ENCODE measurements at regions not wholly inside any gene's neighbourhood (a gene's known extent, or its start where the extent isn't known, plus 50 kb on each side); places are given as distances from the start of the nearest gene placed in this dataset.

DNA sequence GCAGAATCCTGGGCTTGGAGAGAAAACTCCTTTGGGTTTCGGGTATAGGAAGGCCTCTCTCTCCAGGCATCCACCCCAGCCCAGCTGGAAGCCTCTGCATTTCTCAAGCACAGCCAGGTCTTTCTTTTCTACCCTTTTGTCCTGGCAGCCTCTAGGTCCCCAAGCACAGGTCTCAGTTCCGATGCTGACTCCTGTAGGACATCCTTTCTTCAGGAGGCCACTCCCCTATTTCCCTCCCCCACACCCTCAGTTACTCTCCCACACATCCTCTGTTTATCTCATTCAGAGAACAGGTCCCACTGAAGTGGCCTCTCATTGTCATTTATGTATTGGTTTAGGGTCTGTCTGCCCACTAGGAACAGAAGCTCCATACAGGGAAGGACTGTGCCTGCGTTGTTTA lies 352.6 kb downstream of the VRK1 start:
- Mint-ChIP-seq H3K9me3 (ENCODE audit: unreplicated experiment) (no peaks in the 10 kb centered on the region), H3K27ac (ENCODE audit: unreplicated experiment) (no peak overlapping the region), H3K36me3 (ENCODE audit: unreplicated experiment) (no peaks in the 10 kb centered on the region), H3K4me3 (ENCODE audit: unreplicated experiment) (no peak overlapping the region), H3K4me1 (ENCODE audit: low read depth, unreplicated experiment) (no peaks in the 10 kb centered on the region), H3K27me3 (ENCODE audit: unreplicated experiment) (no peaks in the 10 kb centered on the region)
- TF ChIP-seq, protein P1, sequence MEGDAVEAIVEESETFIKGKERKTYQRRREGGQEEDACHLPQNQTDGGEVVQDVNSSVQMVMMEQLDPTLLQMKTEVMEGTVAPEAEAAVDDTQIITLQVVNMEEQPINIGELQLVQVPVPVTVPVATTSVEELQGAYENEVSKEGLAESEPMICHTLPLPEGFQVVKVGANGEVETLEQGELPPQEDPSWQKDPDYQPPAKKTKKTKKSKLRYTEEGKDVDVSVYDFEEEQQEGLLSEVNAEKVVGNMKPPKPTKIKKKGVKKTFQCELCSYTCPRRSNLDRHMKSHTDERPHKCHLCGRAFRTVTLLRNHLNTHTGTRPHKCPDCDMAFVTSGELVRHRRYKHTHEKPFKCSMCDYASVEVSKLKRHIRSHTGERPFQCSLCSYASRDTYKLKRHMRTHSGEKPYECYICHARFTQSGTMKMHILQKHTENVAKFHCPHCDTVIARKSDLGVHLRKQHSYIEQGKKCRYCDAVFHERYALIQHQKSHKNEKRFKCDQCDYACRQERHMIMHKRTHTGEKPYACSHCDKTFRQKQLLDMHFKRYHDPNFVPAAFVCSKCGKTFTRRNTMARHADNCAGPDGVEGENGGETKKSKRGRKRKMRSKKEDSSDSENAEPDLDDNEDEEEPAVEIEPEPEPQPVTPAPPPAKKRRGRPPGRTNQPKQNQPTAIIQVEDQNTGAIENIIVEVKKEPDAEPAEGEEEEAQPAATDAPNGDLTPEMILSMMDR (IDR thresholded peaks at IDR 0.05; ENCODE audit: partially characterized antibody, unreplicated experiment), result no peak
- no peak for DNase-seq

DNA sequence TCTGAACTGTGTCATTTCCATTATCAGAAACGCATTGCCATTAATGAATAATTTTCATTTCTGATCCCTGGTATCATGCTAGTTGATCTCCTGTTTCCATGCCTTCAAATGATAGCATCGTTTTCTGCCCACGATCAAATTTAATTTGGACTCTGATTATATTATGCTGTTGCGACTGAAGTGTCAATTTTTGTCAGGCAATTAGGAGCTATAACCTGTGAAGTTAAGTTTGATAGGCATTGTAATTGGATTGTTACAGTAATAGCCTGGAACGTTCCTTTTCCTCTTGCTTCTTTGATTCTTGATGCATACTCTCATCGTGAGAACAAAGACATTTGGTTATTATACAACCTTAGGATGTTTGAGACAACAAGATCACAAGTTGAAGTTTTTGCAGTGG lies 356.3 kb downstream of the VRK1 start:
- peaks cover 2% of the 10 kb centered on the region for H3K27me3 Mint-ChIP-seq (ENCODE audit: unreplicated experiment)
- no peak for DNase-seq
- H3K4me1 Mint-ChIP-seq (ENCODE audit: low read depth, unreplicated experiment), result no peaks in the 10 kb centered on the region
- TF ChIP-seq, protein P1 (IDR thresholded peaks at IDR 0.05; ENCODE audit: partially characterized antibody, unreplicated experiment), result no peak
- no peak overlapping the region for H3K4me3 Mint-ChIP-seq (ENCODE audit: unreplicated experiment)
- H3K27ac Mint-ChIP-seq (ENCODE audit: unreplicated experiment), result no peak overlapping the region
- no peaks in the 10 kb centered on the region for H3K9me3 Mint-ChIP-seq (ENCODE audit: unreplicated experiment)
- peaks cover 2% of the 10 kb centered on the region for H3K36me3 Mint-ChIP-seq (ENCODE audit: unreplicated experiment)

DNA sequence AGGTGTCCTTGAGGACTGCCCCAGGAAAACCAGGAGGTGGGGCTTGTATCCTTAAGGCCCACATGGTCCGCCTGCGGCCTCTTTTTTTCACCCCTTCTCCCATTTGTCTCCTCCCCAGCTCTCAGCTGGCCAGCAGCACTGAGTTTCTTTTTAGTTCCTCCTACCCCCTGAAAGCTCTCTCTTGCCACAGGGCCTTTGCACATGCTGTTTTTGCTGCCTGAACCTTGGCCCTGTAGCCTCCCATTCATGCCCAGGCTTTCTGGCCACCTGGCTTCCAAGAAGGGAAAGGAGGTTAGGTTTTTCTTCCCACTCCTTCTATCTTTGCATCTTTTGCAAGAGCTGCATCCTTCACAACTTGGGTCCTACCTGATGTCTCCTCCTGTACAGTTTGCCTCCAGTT lies 358.1 kb downstream of the VRK1 start:
- peaks cover 2% of the 10 kb centered on the region for H3K27me3 Mint-ChIP-seq (ENCODE audit: unreplicated experiment)
- H3K4me1 Mint-ChIP-seq (ENCODE audit: low read depth, unreplicated experiment), result no peaks in the 10 kb centered on the region
- H3K27ac Mint-ChIP-seq (ENCODE audit: unreplicated experiment), result no peak overlapping the region
- TF ChIP-seq, protein P1 (IDR thresholded peaks at IDR 0.05; ENCODE audit: partially characterized antibody, unreplicated experiment), result no peak
- peaks cover 5% of the 10 kb centered on the region for H3K9me3 Mint-ChIP-seq (ENCODE audit: unreplicated experiment)
- no peak for DNase-seq
- peaks cover 13% of the 10 kb centered on the region for H3K36me3 Mint-ChIP-seq (ENCODE audit: unreplicated experiment)
- H3K4me3 Mint-ChIP-seq (ENCODE audit: unreplicated experiment), result no peak overlapping the region

DNA sequence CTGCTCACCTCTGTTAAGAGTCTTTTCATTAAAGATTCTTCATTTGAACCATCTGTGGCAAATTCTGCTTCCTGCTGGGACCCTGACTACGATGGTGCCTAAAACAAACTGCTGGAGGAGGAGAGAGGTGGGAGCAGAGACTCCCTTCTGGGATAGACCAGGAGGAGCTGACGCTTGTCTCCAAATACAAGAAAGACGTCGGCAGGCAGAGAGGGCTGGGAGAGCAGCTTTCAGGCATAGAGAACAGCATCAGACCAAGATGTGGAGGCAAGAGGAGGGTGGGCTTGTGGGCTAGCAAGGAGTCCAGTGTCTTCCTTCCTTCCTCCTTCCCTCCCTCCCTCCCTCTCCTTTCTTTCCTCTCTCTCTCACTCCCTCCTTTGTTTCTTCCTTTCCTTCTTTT lies 358.6 kb downstream of the VRK1 start:
- H3K36me3 Mint-ChIP-seq (ENCODE audit: unreplicated experiment), result peaks cover 13% of the 10 kb centered on the region
- H3K4me1 Mint-ChIP-seq (ENCODE audit: low read depth, unreplicated experiment), result no peaks in the 10 kb centered on the region
- no peak overlapping the region for H3K4me3 Mint-ChIP-seq (ENCODE audit: unreplicated experiment)
- no peak overlapping the region for H3K27ac Mint-ChIP-seq (ENCODE audit: unreplicated experiment)
- peaks cover 5% of the 10 kb centered on the region for H3K9me3 Mint-ChIP-seq (ENCODE audit: unreplicated experiment)
- DNase-seq, result no peak
- TF ChIP-seq, protein P1 (IDR thresholded peaks at IDR 0.05; ENCODE audit: partially characterized antibody, unreplicated experiment), result no peak
- H3K27me3 Mint-ChIP-seq (ENCODE audit: unreplicated experiment), result peaks cover 2% of the 10 kb centered on the region

DNA sequence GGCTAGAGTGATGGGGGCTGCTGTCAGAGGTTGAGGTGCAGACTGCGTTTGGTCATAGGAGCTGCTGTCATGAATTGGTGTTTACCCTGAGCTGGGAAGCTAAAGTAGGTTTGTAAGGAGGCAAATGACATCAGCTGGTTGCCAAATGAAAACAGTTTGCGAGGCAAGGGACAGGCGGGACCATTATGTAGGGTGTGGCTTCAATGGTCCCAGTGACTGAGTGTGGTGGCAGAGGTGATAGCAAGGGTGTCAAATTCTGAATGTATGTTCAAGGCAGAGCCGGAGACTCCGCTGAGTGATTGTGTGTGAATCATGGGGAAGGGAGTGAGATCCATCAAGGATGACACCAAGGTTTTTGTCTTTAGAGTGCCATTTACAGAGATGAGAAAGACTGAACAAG lies 359.5 kb downstream of the VRK1 start:
- Mint-ChIP-seq H3K9me3 (ENCODE audit: unreplicated experiment) (peaks cover 6% of the 10 kb centered on the region), H3K36me3 (ENCODE audit: unreplicated experiment) (peaks cover 13% of the 10 kb centered on the region), H3K27me3 (ENCODE audit: unreplicated experiment) (peaks cover 2% of the 10 kb centered on the region), H3K4me1 (ENCODE audit: low read depth, unreplicated experiment) (no peaks in the 10 kb centered on the region), H3K4me3 (ENCODE audit: unreplicated experiment) (no peak overlapping the region), H3K27ac (ENCODE audit: unreplicated experiment) (no peak overlapping the region)
- TF ChIP-seq, protein P1 (IDR thresholded peaks at IDR 0.05; ENCODE audit: partially characterized antibody, unreplicated experiment), result no peak
- no peak for DNase-seq
